CD8-positive, alpha-beta memory T cell (primary cell): ENCODE measurements at regions not wholly inside any gene's neighbourhood (a gene's known extent, or its start where the extent isn't known, plus 50 kb on each side); places are given as distances from the start of the nearest gene placed in this dataset.
A peak's percentile ranks its signal among the peaks of the same experiment; 100 is the strongest.

Experiments used
- CTCF ChIA-PET: fragments of 350-600 bp; sonication (Branson Sonifier 250); formaldehyde crosslinking; loops from one replicate; lab custom pipeline; 2021; ENCODE audit warnings: antibody characterized with exemption; lab: Charles Lee
- POLR2A ChIA-PET: fragments of 350-600 bp; sonication (Branson Sonifier 250); formaldehyde crosslinking; loops from one replicate; lab custom pipeline; 2021; ENCODE audit warnings: antibody characterized with exemption; lab: Charles Lee
- DNase-seq, 5 donors: peaks; one replicate each; pipeline versions ENCODE4 v3.0.0 to v3.0.0-alpha.2; 2020 to 2022; ENCODE audit warnings: mixed read lengths in 1 of 5
- H3K27ac ChIP-seq: one replicate; pipeline ENCODE4 v1.7.0; 2013; ENCODE audit warnings: low read depth, mild to moderate bottlenecking, low read length, moderate library complexity
- H3K27me3 ChIP-seq: 2 replicates; pipeline ENCODE4 v1.7.0; 2013; ENCODE audit warnings: low read length, mild to moderate bottlenecking; ENCODE audit not compliant: insufficient read depth, poor library complexity, severe bottlenecking
- H3K36me3 ChIP-seq: 2 replicates; pipeline ENCODE4 v1.7.0; 2013; ENCODE audit warnings: mild to moderate bottlenecking, low read length, moderate library complexity; ENCODE audit not compliant: insufficient read depth
- H3K4me1 ChIP-seq: 2 replicates; pipeline ENCODE4 v1.7.0; 2013; ENCODE audit warnings: mild to moderate bottlenecking, low read length, moderate library complexity; ENCODE audit not compliant: insufficient read depth
- H3K4me3 ChIP-seq: 2 replicates; pipeline ENCODE4 v1.7.0; 2013; ENCODE audit warnings: mild to moderate bottlenecking, low read length
- H3K9me3 ChIP-seq: 2 replicates; pipeline ENCODE4 v1.7.0; 2013; ENCODE audit warnings: mild to moderate bottlenecking, low read length
- H3K27ac Mint-ChIP-seq, 8 donors: one replicate each; pipeline ENCODE4 v1.8.0; 2020 to 2021; ENCODE audit warnings: mixed read lengths in 8 of 8, mild to moderate bottlenecking in 6 of 8, inconsistent platforms in 3 of 8, moderate library complexity in 3 of 8
- H3K27me3 Mint-ChIP-seq, 2 donors: one replicate each; pipeline ENCODE4 v1.8.0; 2020 to 2021; ENCODE audit warnings: mixed read lengths in 2 of 2, mild to moderate bottlenecking in 1 of 2, moderate library complexity in 1 of 2
- H3K36me3 Mint-ChIP-seq, 3 donors: one replicate each; pipeline ENCODE4 v1.8.0; 2020 to 2021; ENCODE audit warnings: mixed read lengths in 3 of 3, inconsistent platforms in 1 of 3, mild to moderate bottlenecking in 1 of 3
- H3K4me1 Mint-ChIP-seq, 3 donors: one replicate each; pipeline ENCODE4 v1.8.0; 2020 to 2021; ENCODE audit warnings: mixed read lengths in 3 of 3, inconsistent platforms in 1 of 3, mild to moderate bottlenecking in 1 of 3
- H3K4me3 Mint-ChIP-seq, 7 donors: one replicate each; pipeline ENCODE4 v1.8.0; 2020 to 2021; ENCODE audit warnings: mixed read lengths in 7 of 7, mild to moderate bottlenecking in 6 of 7, moderate library complexity in 4 of 7, inconsistent platforms in 2 of 7
- H3K9me3 Mint-ChIP-seq, 5 donors: one replicate each; pipeline ENCODE4 v1.8.0; 2020 to 2022; ENCODE audit warnings: mixed read lengths in 5 of 5, mild to moderate bottlenecking in 3 of 5, moderate library complexity in 2 of 5, inconsistent platforms in 1 of 5

- no peaks in the 10 kb centered on the region for H3K27me3 ChIP-seq
- no peak overlapping the region for H3K27ac ChIP-seq
- ChIA-PET CTCF (no interaction called here), POLR2A (no interaction called here)
- H3K36me3 ChIP-seq: no peaks in the 10 kb centered on the region
- H3K4me1 ChIP-seq: no peaks in the 10 kb centered on the region
- Mint-ChIP-seq H3K27ac (peak overlapping the region in 2 of 8 donors; percentile 20 to 54), H3K4me3 (peak overlapping the region in 3 of 7 donors; percentile 14 to 82 (median 31)), H3K4me1 (peaks cover 5 to 18% (median 9%) of the 10 kb centered on the region in 3 donors), H3K9me3 (no peaks in the 10 kb centered on the region), H3K36me3 (no peaks in the 10 kb centered on the region), H3K27me3 (peaks cover 2 to 13% of the 10 kb centered on the region in 2 donors)
- no peak for DNase-seq
- no peak overlapping the region for H3K4me3 ChIP-seq
- no peaks in the 10 kb centered on the region for H3K9me3 ChIP-seq
Observed at GRCh38 chr10:22849077-22849805, 78.6 kb upstream of the ARMC3 start.

GRCh38 chr10:22848509-22848908, 79.3 kb upstream of the ARMC3 start:
- no peak for DNase-seq
- H3K9me3 Mint-ChIP-seq: no peaks in the 10 kb centered on the region
- Histone ChIP-seq H3K9me3 (no peaks in the 10 kb centered on the region), H3K4me3 (no peak overlapping the region), H3K27me3 (no peaks in the 10 kb centered on the region), H3K36me3 (no peaks in the 10 kb centered on the region), H3K27ac (no peak overlapping the region), H3K4me1 (no peaks in the 10 kb centered on the region)
- H3K4me3 Mint-ChIP-seq: no peak overlapping the region
- H3K27ac Mint-ChIP-seq: no peak overlapping the region
- ChIA-PET CTCF (no interaction called here), POLR2A (no interaction called here)
- no peaks in the 10 kb centered on the region for H3K36me3 Mint-ChIP-seq
- peaks cover 2 to 13% of the 10 kb centered on the region in 2 donors for H3K27me3 Mint-ChIP-seq
- H3K4me1 Mint-ChIP-seq: peaks cover 5 to 18% (median 9%) of the 10 kb centered on the region in 3 donors

- H3K4me3 Mint-ChIP-seq: no peak overlapping the region
- H3K4me1 Mint-ChIP-seq: peaks cover 5 to 18% (median 9%) of the 10 kb centered on the region in 3 donors
- POLR2A ChIA-PET: no interaction called here
Observed at GRCh38 chr10:22846294-22846693, 81.6 kb upstream of the ARMC3 start.

GRCh38 chr10:22839639-22840038, 88.2 kb upstream of the ARMC3 start:
- H3K36me3 ChIP-seq: no peaks in the 10 kb centered on the region
- peaks cover 0 to 16% of the 10 kb centered on the region in 2 donors for H3K27me3 Mint-ChIP-seq
- H3K36me3 Mint-ChIP-seq: no peaks in the 10 kb centered on the region
- no peak overlapping the region for H3K27ac ChIP-seq
- DNase-seq: no peak
- H3K4me1 ChIP-seq: no peaks in the 10 kb centered on the region
- no peaks in the 10 kb centered on the region for H3K4me1 Mint-ChIP-seq
- peak overlapping the region in 1 of 8 donors; percentile 52 for H3K27ac Mint-ChIP-seq
- no peaks in the 10 kb centered on the region for H3K9me3 Mint-ChIP-seq
- H3K9me3 ChIP-seq: no peaks in the 10 kb centered on the region
- ChIA-PET CTCF (no interaction called here), POLR2A (no interaction called here)
- H3K4me3 Mint-ChIP-seq: no peak overlapping the region
- H3K27me3 ChIP-seq: no peaks in the 10 kb centered on the region
- no peak overlapping the region for H3K4me3 ChIP-seq

More at GRCh38 chr10:22846294-22846693, 81.6 kb upstream of the ARMC3 start:
- Histone ChIP-seq H3K27ac (no peak overlapping the region), H3K4me3 (no peak overlapping the region), H3K4me1 (no peaks in the 10 kb centered on the region), H3K36me3 (no peaks in the 10 kb centered on the region), H3K27me3 (no peaks in the 10 kb centered on the region), H3K9me3 (no peaks in the 10 kb centered on the region)
- no peak overlapping the region for H3K27ac Mint-ChIP-seq
- no peaks in the 10 kb centered on the region for H3K9me3 Mint-ChIP-seq
- peaks cover 2 to 15% of the 10 kb centered on the region in 2 donors for H3K27me3 Mint-ChIP-seq
- CTCF ChIA-PET: interaction anchor here (0.7 to 1.2 kb wide), 3 partner anchors 84 to 273 kb away, joined by 3 read pairs; no protein-coding TSS in a partner anchor
- no peak for DNase-seq
- no peaks in the 10 kb centered on the region for H3K36me3 Mint-ChIP-seq

- Histone ChIP-seq H3K27ac (no peak overlapping the region), H3K9me3 (no peaks in the 10 kb centered on the region), H3K4me3 (no peak overlapping the region), H3K27me3 (no peaks in the 10 kb centered on the region), H3K4me1 (no peaks in the 10 kb centered on the region), H3K36me3 (no peaks in the 10 kb centered on the region)
- CTCF ChIA-PET: no interaction called here
- Mint-ChIP-seq H3K4me1 (no peaks in the 10 kb centered on the region), H3K9me3 (no peaks in the 10 kb centered on the region), H3K27ac (no peak overlapping the region), H3K4me3 (no peak overlapping the region), H3K36me3 (peaks cover 0 to 1% (median 0%) of the 10 kb centered on the region in 3 donors), H3K27me3 (peaks cover 0 to 16% of the 10 kb centered on the region in 2 donors)
- POLR2A ChIA-PET: interaction anchor here (0.7 kb wide), 1 partner anchor 36 kb away, joined by 3 read pairs; no protein-coding TSS in a partner anchor
- no peak for DNase-seq
Observed at GRCh38 chr10:22837771-22838170, 90.1 kb upstream of the ARMC3 start.

- no peak overlapping the region for H3K27ac Mint-ChIP-seq
- H3K9me3 Mint-ChIP-seq: no peaks in the 10 kb centered on the region
- ChIA-PET POLR2A (no interaction called here), CTCF (no interaction called here)
- Histone ChIP-seq H3K27ac (no peak overlapping the region), H3K4me3 (no peak overlapping the region), H3K4me1 (no peaks in the 10 kb centered on the region), H3K36me3 (no peaks in the 10 kb centered on the region), H3K27me3 (no peaks in the 10 kb centered on the region), H3K9me3 (no peaks in the 10 kb centered on the region)
- peaks cover 0 to 1% (median 0%) of the 10 kb centered on the region in 3 donors for H3K36me3 Mint-ChIP-seq
- DNase-seq: no peak
- H3K27me3 Mint-ChIP-seq: peaks cover 0 to 16% of the 10 kb centered on the region in 2 donors
- H3K4me3 Mint-ChIP-seq: no peak overlapping the region
- no peaks in the 10 kb centered on the region for H3K4me1 Mint-ChIP-seq
Observed at GRCh38 chr10:22837351-22837750, 90.5 kb upstream of the ARMC3 start.

- peaks cover 0 to 8% of the 10 kb centered on the region in 2 donors for H3K27me3 Mint-ChIP-seq
- no peak overlapping the region for H3K27ac Mint-ChIP-seq
- POLR2A ChIA-PET: no interaction called here
- no peaks in the 10 kb centered on the region for H3K4me1 ChIP-seq
- H3K27ac ChIP-seq: no peak overlapping the region
- H3K36me3 ChIP-seq: no peaks in the 10 kb centered on the region
- H3K36me3 Mint-ChIP-seq: peaks cover 0 to 3% (median 0%) of the 10 kb centered on the region in 3 donors
- no peaks in the 10 kb centered on the region for H3K27me3 ChIP-seq
- DNase-seq: no peak
- no peak overlapping the region for H3K4me3 Mint-ChIP-seq
- H3K9me3 Mint-ChIP-seq: no peaks in the 10 kb centered on the region
- no peak overlapping the region for H3K4me3 ChIP-seq
- no peaks in the 10 kb centered on the region for H3K4me1 Mint-ChIP-seq
- no peaks in the 10 kb centered on the region for H3K9me3 ChIP-seq
- CTCF ChIA-PET: no interaction called here
Observed at GRCh38 chr10:22834471-22834870, 93.4 kb upstream of the ARMC3 start.

- no peaks in the 10 kb centered on the region for H3K36me3 ChIP-seq
- no peak for DNase-seq
- peaks cover 0 to 5% of the 10 kb centered on the region in 2 donors for H3K27me3 Mint-ChIP-seq
- no peaks in the 10 kb centered on the region for H3K4me1 Mint-ChIP-seq
- no peak overlapping the region for H3K27ac ChIP-seq
- no peaks in the 10 kb centered on the region for H3K9me3 ChIP-seq
- H3K4me3 ChIP-seq: no peak overlapping the region
- H3K27ac Mint-ChIP-seq: no peak overlapping the region
- H3K9me3 Mint-ChIP-seq: no peaks in the 10 kb centered on the region
- H3K4me3 Mint-ChIP-seq: no peak overlapping the region
- CTCF ChIA-PET: no interaction called here
- no peaks in the 10 kb centered on the region for H3K27me3 ChIP-seq
- POLR2A ChIA-PET: no interaction called here
- peaks cover 0 to 3% (median 0%) of the 10 kb centered on the region in 3 donors for H3K36me3 Mint-ChIP-seq
- no peaks in the 10 kb centered on the region for H3K4me1 ChIP-seq
Observed at GRCh38 chr10:22833781-22834180, 94.1 kb upstream of the ARMC3 start.
